ENCODE measurements at regions not wholly inside any gene's neighbourhood (a gene's known extent, or its start where the extent isn't known, plus 50 kb on each side); places are given as distances from the start of the nearest gene placed in this dataset.

- TF ChIP-seq CTCF (conservative IDR thresholded peaks at IDR 0.05): no peak
- TF ChIP-seq EZH2 (IDR thresholded peaks at IDR 0.05; ENCODE audit: low read depth): no peak
Measured at GRCh38 chr21:21740207-21740606, 742.0 kb downstream of the NCAM2 start.
